ENCODE measurements at regions not wholly inside any gene's neighbourhood (a gene's known extent, or its start where the extent isn't known, plus 50 kb on each side); places are given as distances from the start of the nearest gene placed in this dataset.

- WGBS (ENCODE audit: extremely low coverage, insufficient coverage, insufficient read length): no CpG with 5 or more reads among the region's 7 CpGs
Observed at GRCh38 chr13:63409791-63410351, 1994.2 kb upstream of the PCDH20 start.

GRCh38 chr13:63408331-63409189 lies 1992.9 kb upstream of the PCDH20 start:
- H4K8ac ChIP-seq (ENCODE audit: low read depth, low read length): no peak overlapping the region
- no CpG with 5 or more reads among the region's 4 CpGs for WGBS (ENCODE audit: extremely low coverage, insufficient coverage, insufficient read length)
- H3K9me3 ChIP-seq (ENCODE audit: insufficient read depth, low read depth, low read length): no peaks in the 10 kb centered on the region
- no peaks in the 10 kb centered on the region for H3K36me3 ChIP-seq (ENCODE audit: control insufficient read depth in 1 of 2, insufficient read depth in 2 of 2, low read length in 2 of 2)
- no peak overlapping the region for H3K9ac ChIP-seq (ENCODE audit: low read length)
- no peak overlapping the region for H3K4me3 ChIP-seq (ENCODE audit: low read depth, low read length)
- H3K27ac ChIP-seq (ENCODE audit: low read depth, low read length): no peak overlapping the region
- H3K27me3 ChIP-seq (ENCODE audit: insufficient read depth, low read length): no peaks in the 10 kb centered on the region
- no peaks in the 10 kb centered on the region for H3K4me1 ChIP-seq (ENCODE audit: control insufficient read depth in 1 of 2, insufficient read depth in 2 of 2, low read length in 2 of 2)
- H3K4me2 ChIP-seq (ENCODE audit: low read length): no peak overlapping the region
- H4K91ac ChIP-seq (ENCODE audit: low read depth, low read length): no peak overlapping the region
- H2AK5ac ChIP-seq (ENCODE audit: low read length): no peak overlapping the region
- H3K18ac ChIP-seq (ENCODE audit: low read length): no peak overlapping the region
- H3K14ac ChIP-seq (ENCODE audit: low read length): no peak overlapping the region
- no peak overlapping the region for H2BK120ac ChIP-seq (ENCODE audit: insufficient read depth, low read length, poor library complexity)
- H3K23ac ChIP-seq (ENCODE audit: low read length): no peak overlapping the region
- H3K4ac ChIP-seq (ENCODE audit: low read depth, low read length): no peak overlapping the region
- H2BK12ac ChIP-seq (ENCODE audit: low read length): no peak overlapping the region
- H4K12ac ChIP-seq (ENCODE audit: low read depth, low read length): no peak overlapping the region
- H2AFZ ChIP-seq (ENCODE audit: insufficient read depth, low read length, poor library complexity): no peak overlapping the region
- H3K79me2 ChIP-seq (ENCODE audit: control insufficient read depth, insufficient read depth, low read length, poor library complexity): no peaks in the 10 kb centered on the region
- no peak for DNase-seq
- H2BK5ac ChIP-seq (ENCODE audit: low read depth, low read length, poor library complexity): no peak overlapping the region
- no peaks in the 10 kb centered on the region for H3K79me1 ChIP-seq (ENCODE audit: low read length)

More at GRCh38 chr13:63409791-63410351, 1994.2 kb upstream of the PCDH20 start:
- Histone ChIP-seq H4K8ac (ENCODE audit: low read depth, low read length) (no peak overlapping the region), H3K4me1 (ENCODE audit: control insufficient read depth in 1 of 2, insufficient read depth in 2 of 2, low read length in 2 of 2) (no peaks in the 10 kb centered on the region), H3K9ac (ENCODE audit: low read length) (no peak overlapping the region), H3K79me2 (ENCODE audit: control insufficient read depth, insufficient read depth, low read length, poor library complexity) (no peaks in the 10 kb centered on the region), H3K23ac (ENCODE audit: low read length) (no peak overlapping the region), H2BK12ac (ENCODE audit: low read length) (no peak overlapping the region), H4K12ac (ENCODE audit: low read depth, low read length) (no peak overlapping the region), H3K4ac (ENCODE audit: low read depth, low read length) (no peak overlapping the region), H2BK5ac (ENCODE audit: low read depth, low read length, poor library complexity) (no peak overlapping the region), H3K27ac (ENCODE audit: low read depth, low read length) (no peak overlapping the region), H3K4me3 (ENCODE audit: low read depth, low read length) (no peak overlapping the region), H3K4me2 (ENCODE audit: low read length) (no peak overlapping the region), H2AK5ac (ENCODE audit: low read length) (no peak overlapping the region), H3K14ac (ENCODE audit: low read length) (no peak overlapping the region), H2BK120ac (ENCODE audit: insufficient read depth, low read length, poor library complexity) (no peak overlapping the region), H3K36me3 (ENCODE audit: control insufficient read depth in 1 of 2, insufficient read depth in 2 of 2, low read length in 2 of 2) (no peaks in the 10 kb centered on the region), H3K79me1 (ENCODE audit: low read length) (no peaks in the 10 kb centered on the region), H3K18ac (ENCODE audit: low read length) (no peak overlapping the region), H3K9me3 (ENCODE audit: insufficient read depth, low read depth, low read length) (no peaks in the 10 kb centered on the region), H3K27me3 (ENCODE audit: insufficient read depth, low read length) (no peaks in the 10 kb centered on the region), H2AFZ (ENCODE audit: insufficient read depth, low read length, poor library complexity) (no peak overlapping the region), H4K91ac (ENCODE audit: low read depth, low read length) (no peak overlapping the region)
- DNase-seq: peak in 1 of 2 donors; percentile 18

GRCh38 chr13:63403733-63404132 lies 1988.1 kb upstream of the PCDH20 start:
- Histone ChIP-seq H3K18ac (ENCODE audit: low read length) (no peak overlapping the region), H3K79me2 (ENCODE audit: control insufficient read depth, insufficient read depth, low read length, poor library complexity) (no peaks in the 10 kb centered on the region), H4K91ac (ENCODE audit: low read depth, low read length) (no peak overlapping the region), H3K27ac (ENCODE audit: low read depth, low read length) (no peak overlapping the region), H3K79me1 (ENCODE audit: low read length) (no peaks in the 10 kb centered on the region), H3K4ac (ENCODE audit: low read depth, low read length) (no peak overlapping the region), H3K9me3 (ENCODE audit: insufficient read depth, low read depth, low read length) (no peaks in the 10 kb centered on the region), H3K36me3 (ENCODE audit: control insufficient read depth in 1 of 2, insufficient read depth in 2 of 2, low read length in 2 of 2) (no peaks in the 10 kb centered on the region), H3K9ac (ENCODE audit: low read length) (no peak overlapping the region), H3K27me3 (ENCODE audit: insufficient read depth, low read length) (no peaks in the 10 kb centered on the region), H3K4me3 (ENCODE audit: low read depth, low read length) (no peak overlapping the region), H4K8ac (ENCODE audit: low read depth, low read length) (no peak overlapping the region), H2BK120ac (ENCODE audit: insufficient read depth, low read length, poor library complexity) (no peak overlapping the region), H2AK5ac (ENCODE audit: low read length) (no peak overlapping the region), H4K12ac (ENCODE audit: low read depth, low read length) (no peak overlapping the region), H2AFZ (ENCODE audit: insufficient read depth, low read length, poor library complexity) (no peak overlapping the region), H3K4me1 (ENCODE audit: control insufficient read depth in 1 of 2, insufficient read depth in 2 of 2, low read length in 2 of 2) (no peaks in the 10 kb centered on the region), H3K23ac (ENCODE audit: low read length) (no peak overlapping the region), H3K4me2 (ENCODE audit: low read length) (no peak overlapping the region), H2BK5ac (ENCODE audit: low read depth, low read length, poor library complexity) (no peak overlapping the region), H3K14ac (ENCODE audit: low read length) (no peak overlapping the region), H2BK12ac (ENCODE audit: low read length) (no peak overlapping the region)
- no peak for DNase-seq

GRCh38 chr13:63396746-63397145 lies 1981.1 kb upstream of the PCDH20 start:
- Histone ChIP-seq H3K36me3 (ENCODE audit: control insufficient read depth in 1 of 2, insufficient read depth in 2 of 2, low read length in 2 of 2) (no peaks in the 10 kb centered on the region), H3K23ac (ENCODE audit: low read length) (no peak overlapping the region), H3K4ac (ENCODE audit: low read depth, low read length) (no peak overlapping the region), H2BK120ac (ENCODE audit: insufficient read depth, low read length, poor library complexity) (no peak overlapping the region), H3K79me2 (ENCODE audit: control insufficient read depth, insufficient read depth, low read length, poor library complexity) (no peaks in the 10 kb centered on the region), H4K8ac (ENCODE audit: low read depth, low read length) (no peak overlapping the region), H3K4me2 (ENCODE audit: low read length) (no peak overlapping the region), H4K91ac (ENCODE audit: low read depth, low read length) (no peak overlapping the region), H3K14ac (ENCODE audit: low read length) (no peak overlapping the region), H2BK5ac (ENCODE audit: low read depth, low read length, poor library complexity) (no peak overlapping the region), H2AFZ (ENCODE audit: insufficient read depth, low read length, poor library complexity) (no peak overlapping the region), H3K9ac (ENCODE audit: low read length) (no peak overlapping the region), H2BK12ac (ENCODE audit: low read length) (no peak overlapping the region), H3K4me3 (ENCODE audit: low read depth, low read length) (no peak overlapping the region), H2AK5ac (ENCODE audit: low read length) (no peak overlapping the region), H4K12ac (ENCODE audit: low read depth, low read length) (no peak overlapping the region), H3K27me3 (ENCODE audit: insufficient read depth, low read length) (no peaks in the 10 kb centered on the region), H3K79me1 (ENCODE audit: low read length) (no peaks in the 10 kb centered on the region), H3K9me3 (ENCODE audit: insufficient read depth, low read depth, low read length) (no peaks in the 10 kb centered on the region), H3K4me1 (ENCODE audit: control insufficient read depth in 1 of 2, insufficient read depth in 2 of 2, low read length in 2 of 2) (no peaks in the 10 kb centered on the region), H3K27ac (ENCODE audit: low read depth, low read length) (no peak overlapping the region), H3K18ac (ENCODE audit: low read length) (no peak overlapping the region)
- DNase-seq: no peak
- no CpG with 5 or more reads among the region's 9 CpGs for WGBS (ENCODE audit: extremely low coverage, insufficient coverage, insufficient read length)
